GM19372 (cell line): ENCODE measurements at regions not wholly inside any gene's neighbourhood (a gene's known extent, or its start where the extent isn't known, plus 50 kb on each side); places are given as distances from the start of the nearest gene placed in this dataset.

Experiments used
- ATAC-seq: cut with Tn5 transposase; IDR thresholded peaks from one replicate; pipeline ENCODE4 v1.9.1; 2021; ENCODE audit warnings: mild to moderate bottlenecking, low read depth, moderate library complexity; ENCODE audit not compliant: unreplicated experiment

DNA sequence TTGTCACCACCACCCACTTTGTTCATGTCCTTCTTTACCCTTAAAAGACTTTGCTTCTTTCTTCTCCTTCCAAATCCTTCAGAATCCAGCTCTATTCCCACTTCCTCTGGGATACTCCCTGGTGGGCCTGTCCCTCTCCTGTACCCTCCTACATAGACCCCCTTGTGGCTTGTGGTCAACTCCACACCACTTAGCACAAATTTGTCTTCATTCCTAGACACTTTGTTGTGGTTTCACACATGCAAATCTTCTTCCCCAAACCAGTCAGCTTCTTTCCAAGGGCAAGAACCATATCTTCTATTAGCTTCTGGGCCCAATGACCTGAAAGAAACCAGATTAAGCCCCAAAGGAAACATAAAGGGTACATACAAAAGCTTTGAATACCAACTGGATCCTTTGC, 342.4 kb downstream of the TNS1 start:
- ATAC-seq = no peak

- ATAC-seq = no peak
Observed at GRCh38 chr2:217658806-217659205, 344.0 kb downstream of the TNS1 start.

DNA sequence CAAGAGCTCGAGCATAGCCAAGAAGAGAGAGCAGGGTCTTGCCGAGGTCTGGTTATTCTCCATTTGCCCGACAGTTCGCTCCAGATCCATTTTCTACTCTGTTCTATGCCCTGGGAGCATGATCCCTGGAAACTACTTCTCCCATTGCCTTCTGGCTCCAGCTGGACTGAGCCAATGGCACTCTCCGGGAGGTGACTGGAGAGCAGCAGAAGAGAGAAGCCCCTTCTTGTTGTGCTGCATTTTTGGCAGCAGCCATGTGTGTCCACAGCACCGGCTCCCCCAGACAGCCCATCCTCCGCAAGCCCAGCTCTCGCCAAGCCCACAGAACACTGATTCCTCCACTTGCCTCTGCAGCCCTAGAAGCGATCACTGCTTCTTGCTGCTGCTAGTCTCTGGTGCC, 345.5 kb downstream of the TNS1 start:
- ATAC-seq = no peak

DNA sequence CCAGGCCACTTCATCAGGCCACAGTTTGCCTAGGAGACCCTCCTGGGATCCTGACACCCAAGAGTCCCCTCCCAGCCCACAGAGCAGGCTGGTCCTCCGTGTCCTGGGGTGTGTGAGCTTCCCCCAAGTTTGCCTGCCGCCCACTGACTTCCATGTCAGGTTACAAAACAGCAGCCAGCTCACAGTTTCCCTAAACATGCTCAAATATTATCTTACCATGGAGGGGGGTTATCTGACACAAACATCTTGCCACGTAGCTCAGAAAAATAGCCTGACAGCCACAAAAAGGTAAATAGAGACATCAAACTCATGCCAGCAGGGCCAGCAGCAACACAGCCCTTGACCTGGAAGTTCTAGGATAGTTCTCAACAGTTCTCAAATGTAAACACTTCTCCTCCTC, 346.5 kb downstream of the TNS1 start:
- no peak for ATAC-seq

DNA sequence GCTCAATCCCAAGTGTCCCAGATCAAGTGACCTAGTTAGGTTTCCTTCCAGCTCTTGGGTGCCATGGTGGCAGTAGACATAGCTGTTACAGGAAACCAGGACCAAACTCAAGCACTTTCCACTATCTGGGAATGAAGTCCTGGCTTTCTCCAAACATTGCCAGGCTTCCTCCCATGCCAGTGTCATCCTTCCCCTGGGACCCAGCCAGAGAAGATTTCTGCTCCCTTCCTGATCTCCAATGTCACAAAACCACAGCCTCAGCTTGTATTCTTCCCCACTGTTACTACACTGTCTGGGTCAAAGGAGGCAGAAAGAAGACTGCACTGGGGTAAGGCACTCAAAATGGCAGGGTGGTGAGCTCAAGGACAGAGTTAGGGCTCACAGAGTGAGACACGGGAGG, 347.1 kb downstream of the TNS1 start:
- ATAC-seq = no peak

GRCh38 chr2:217654168-217654567, 348.6 kb downstream of the TNS1 start:
- ATAC-seq = no peak

GRCh38 chr2:217652761-217653639, 349.8 kb downstream of the TNS1 start:
- ATAC-seq = no peak

- ATAC-seq = no peak
Observed at GRCh38 chr2:217650716-217651360, 352.0 kb downstream of the TNS1 start.

DNA sequence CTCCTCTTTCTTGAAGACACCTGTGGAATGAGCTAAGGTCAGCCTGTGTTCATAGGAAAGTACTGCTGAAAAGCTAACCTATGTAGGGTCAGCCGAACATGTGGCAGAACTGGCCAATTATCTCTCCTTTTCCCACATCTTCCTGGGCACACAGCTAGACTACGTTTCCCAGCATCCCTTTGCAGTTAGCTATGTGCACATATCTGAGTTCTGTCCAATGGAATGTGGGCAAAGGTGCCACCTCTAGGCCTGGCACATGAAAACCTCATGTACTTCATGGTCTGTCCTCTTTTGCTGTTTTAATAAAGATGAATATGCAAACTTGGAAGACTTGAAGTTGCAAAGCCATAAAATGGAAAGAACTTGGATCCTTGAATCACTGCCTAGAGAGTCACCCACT, 352.6 kb downstream of the TNS1 start:
- ATAC-seq = no peak

DNA sequence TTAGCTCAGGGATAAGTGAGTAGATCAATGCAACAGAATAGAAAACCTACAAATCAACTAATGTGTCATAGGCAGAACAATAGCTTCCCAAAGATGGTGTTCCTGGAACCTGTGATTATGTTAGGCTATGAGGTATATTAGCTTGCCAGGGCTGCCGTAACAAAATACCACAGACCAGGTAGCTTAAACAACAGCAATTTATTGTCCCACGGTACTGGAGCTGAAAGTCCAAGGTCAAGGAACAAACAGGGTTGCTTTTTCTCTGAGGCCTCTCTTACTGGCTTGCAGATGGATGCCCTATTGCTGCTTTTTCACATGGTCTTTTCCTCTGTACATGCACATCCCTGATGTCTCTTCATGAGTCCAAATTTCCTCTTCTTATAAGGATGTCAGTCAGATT, 354.9 kb downstream of the TNS1 start:
- no peak for ATAC-seq

DNA sequence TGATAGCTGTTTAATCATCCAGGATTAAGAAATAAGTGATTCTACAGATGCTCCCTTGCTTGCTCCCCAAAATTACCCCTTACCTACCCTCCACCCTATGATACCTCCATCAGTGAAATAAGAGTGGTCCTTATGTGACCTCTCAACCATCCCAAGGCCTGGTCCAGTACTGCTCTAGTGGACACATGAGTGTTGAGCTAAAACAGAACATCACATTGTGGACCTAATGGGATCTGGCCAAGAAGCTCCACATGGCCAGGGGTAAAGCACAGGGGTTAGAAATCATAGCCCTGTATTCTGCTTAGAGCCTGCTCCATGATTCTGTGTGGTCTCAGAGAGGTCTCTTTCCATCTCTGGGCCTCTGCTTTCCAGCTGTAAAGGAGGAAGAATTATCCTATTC, 355.6 kb downstream of the TNS1 start:
- ATAC-seq = no peak

DNA sequence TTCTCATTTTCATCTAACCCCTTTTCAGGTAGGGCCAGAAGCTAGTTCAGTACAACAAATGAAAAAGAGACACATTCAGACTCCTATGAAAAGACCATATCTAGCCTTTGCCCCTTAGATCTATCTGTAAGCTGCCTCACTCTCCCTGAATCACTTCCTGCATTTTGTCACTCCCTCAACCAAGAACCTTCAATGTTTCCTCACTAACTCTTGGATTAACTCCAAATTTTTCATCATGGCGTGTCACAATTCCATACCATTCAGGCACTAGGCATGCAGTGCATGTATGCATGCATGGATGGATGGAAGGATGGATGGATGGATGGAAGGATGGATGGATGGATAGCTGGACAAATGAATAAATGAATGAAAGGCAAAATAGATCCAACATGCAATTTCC, 356.9 kb downstream of the TNS1 start:
- ATAC-seq = no peak

GRCh38 chr2:217643789-217644301, 358.9 kb downstream of the TNS1 start:
- ATAC-seq = no peak

- ATAC-seq = no peak
Observed at GRCh38 chr2:217642944-217643343, 359.9 kb downstream of the TNS1 start.

DNA sequence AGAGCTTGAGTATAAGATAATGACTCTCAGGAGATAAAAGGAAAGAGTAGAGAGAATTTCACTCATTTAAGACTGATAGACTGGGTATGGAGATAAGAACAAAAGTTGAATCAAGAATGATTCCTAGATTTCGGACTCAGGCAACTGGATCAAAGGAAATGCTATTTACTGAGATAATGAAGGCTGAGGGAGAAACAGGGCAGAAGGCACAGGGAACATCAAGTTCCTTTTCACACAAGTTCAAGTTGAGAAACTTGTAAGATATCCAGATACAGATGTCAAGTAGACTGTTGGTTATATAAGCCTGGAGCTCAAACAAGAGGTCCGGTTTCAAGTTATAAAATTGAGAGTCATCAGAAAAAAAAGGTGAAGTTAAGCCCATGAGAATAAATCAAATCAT, 360.8 kb downstream of the TNS1 start:
- ATAC-seq = no peak

GRCh38 chr2:217639481-217639880, 363.3 kb downstream of the TNS1 start:
- no peak for ATAC-seq

GRCh38 chr2:217638533-217638932, 364.3 kb downstream of the TNS1 start:
- no peak for ATAC-seq

GRCh38 chr2:217638031-217638430, 364.8 kb downstream of the TNS1 start:
- no peak for ATAC-seq

DNA sequence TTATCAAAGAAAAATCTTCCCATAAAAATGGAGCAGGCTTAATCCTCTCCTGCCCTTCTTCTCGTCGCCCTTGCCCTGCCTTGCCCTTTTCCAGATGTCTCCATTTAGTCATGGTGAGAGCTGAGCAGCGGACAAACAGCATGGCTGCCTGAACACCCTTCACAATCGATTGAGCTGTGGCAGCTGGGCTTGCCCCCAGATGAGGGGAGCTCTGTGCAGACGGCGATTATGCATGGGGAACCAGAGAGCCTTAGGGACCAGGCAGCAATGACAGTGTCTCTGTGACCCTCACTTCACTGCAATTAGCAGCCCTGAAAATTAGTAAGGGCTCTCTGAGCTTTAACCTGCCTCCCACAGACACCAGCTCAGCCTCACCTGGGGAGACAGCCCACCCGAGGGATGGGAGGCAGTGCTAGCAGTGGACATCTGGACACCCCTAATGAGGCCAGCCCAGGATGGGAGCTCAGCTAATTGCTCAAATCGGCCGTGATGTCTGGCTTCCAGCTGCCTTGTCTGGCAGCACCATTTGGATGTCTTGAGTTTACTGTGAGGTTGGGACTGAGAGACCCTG, 365.7 kb downstream of the TNS1 start:
- ATAC-seq = no peak

- no peak for ATAC-seq
Observed at GRCh38 chr2:217636578-217636977, 366.2 kb downstream of the TNS1 start.

DNA sequence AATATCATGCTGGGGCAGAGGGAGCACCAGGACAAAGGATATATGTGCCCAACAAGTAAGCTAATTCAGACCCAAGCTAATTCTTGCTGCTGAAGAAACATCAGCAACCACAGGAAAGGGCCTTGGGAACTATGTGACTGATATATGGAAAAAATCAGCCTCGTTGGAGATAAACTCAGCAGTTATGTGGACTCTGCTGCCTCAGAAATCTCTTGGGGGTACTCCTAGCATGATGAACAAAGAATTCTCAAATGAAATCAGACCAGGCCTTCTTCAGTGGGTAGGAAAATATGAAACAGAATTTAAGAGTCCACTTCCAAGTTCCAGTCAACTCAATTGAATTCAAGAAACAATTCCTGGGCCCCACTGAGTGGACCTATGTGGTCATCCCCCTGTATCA, 367.9 kb downstream of the TNS1 start:
- ATAC-seq = no peak

- ATAC-seq = no peak
Observed at GRCh38 chr2:217632043-217632442, 370.8 kb downstream of the TNS1 start.
